NCI-H460 (cell line): ENCODE measurements at regions not wholly inside any gene's neighbourhood (a gene's known extent, or its start where the extent isn't known, plus 50 kb on each side); places are given as distances from the start of the nearest gene placed in this dataset.

ENCODE experiments used
- DNase-seq: peaks from one replicate; pipeline ENCODE4 v3.0.0-alpha.2; 2016; ENCODE audit warnings: low read depth; ENCODE audit errors: extremely low read depth

DNA sequence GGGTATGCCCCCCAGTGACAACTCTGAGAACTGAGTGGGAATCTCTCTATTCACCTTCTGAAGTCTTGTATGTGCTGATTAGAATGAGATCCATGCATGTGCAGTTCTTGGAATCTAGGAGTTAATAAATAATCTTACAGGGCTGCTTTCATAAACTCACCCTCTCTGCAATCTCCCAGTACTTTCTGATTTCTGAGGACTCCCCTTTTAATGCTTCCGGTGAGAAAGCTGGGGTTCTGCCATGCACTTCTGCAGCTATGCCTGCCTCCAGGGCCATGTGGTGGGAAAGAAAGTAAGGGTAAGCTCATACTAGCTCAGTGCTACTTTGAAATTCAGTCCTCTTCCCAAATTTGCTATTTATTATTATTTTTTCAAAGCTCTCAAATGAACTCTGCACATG is 432.9 kb downstream of the MTX2 start:
- no peak for DNase-seq

DNA sequence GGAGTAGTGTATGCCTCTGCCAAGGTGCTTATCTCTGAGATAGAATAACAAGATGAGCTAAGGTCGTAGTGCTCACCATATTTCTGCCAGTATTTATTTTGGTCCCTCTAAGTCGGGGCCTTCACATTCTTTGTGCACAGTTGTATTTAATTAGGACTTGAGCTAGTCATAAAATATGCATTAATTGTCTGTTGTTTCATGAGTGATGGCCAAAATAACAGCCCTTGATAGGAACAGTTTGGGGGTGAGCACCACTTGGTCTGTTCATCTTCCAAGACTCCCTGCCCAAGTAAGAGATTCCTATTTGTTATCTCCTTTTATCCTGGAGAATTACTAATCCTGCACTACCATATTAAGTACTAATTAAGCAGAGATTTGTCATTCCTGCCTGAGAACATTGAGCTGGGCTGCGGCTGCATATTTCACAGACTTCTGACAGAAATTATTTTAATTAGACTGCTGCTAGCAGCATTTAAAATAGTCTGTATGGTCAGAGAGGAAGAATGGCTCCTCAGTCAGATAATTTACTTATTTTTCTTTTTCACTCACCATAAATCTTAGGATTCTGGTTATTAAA is 435.1 kb downstream of the MTX2 start:
- DNase-seq = no peak

DNA sequence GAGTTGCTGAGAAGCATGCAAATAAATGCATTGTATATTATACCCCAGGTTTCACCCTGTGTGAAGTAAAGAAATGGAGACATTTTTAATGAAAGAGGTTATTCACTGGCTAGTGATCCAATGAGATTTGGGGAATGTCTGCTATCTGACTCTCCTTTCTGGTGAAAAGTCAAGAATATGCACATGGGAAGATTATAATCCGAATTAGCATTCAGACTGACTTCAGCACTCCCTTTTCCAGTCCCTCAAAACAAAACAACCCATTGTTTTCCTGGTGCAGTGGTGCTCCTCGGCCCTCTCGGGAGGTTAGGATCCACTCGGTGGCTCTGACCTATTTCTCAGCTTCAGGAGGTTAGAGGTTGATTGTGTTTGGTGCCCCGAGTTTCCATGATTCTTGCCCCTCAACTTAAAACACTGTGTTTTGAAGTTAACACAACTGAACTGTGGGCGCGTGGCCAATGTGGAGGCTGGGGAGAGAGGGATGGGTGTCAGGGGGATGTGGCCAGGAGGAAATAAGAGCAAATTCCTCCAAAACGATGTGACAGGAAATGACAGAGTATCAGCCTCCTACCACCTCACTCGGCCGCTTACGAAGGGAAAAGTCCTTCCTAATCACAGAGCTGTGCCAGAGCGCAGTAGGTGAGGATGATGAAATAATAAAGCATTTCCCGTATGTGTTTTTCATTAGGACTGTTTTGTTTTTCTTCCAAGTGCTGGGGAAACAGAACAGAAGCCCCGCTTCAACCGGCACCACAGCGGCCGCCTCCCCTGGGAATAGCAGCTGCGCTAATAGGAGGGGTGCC is 440.1 kb downstream of the MTX2 start:
- no peak for DNase-seq

DNA sequence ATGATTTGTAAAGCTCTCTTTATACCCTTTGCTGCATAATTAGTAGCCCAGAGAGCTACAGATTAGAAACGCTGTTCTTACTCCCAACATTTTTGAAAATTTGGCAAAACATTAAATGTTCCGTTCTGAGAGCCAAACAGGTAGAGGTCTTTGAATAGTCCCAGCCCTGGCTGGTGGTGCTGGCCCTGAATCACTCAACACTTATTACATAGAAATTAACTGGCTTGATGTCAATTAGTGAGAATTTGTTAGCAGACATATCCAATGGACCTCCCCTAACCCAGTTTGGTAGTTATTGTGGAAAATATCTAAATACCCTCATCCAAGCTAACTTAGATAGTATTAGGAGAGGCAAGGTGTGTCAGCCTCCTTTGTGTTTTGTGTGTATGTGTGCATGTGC is 440.7 kb downstream of the MTX2 start:
- no peak for DNase-seq

DNA sequence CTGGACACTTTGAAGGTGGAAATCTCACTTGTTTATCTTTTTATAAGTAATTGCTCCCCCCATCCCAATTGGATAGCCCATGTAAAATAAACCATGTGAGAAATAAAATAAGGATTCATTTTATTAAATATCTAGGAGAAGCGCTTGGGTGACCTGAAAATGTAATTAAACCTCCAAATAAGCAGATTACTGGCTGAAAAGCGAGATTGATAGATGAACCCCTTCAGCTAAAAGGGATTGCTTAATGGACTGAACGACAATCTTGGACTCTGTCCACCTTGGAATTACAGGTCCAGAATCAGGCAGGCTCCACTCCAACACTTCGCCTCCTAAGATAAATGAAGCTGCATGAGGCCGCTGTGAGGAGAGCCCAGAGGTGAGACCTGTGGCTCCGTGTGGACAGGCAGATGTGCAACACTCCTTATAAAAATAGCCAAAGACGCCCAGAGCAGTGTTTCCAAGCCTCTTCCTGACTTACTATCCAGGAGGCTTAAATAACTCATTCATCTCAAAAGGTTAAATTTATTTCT is 441.5 kb downstream of the MTX2 start:
- DNase-seq = no peak

DNA sequence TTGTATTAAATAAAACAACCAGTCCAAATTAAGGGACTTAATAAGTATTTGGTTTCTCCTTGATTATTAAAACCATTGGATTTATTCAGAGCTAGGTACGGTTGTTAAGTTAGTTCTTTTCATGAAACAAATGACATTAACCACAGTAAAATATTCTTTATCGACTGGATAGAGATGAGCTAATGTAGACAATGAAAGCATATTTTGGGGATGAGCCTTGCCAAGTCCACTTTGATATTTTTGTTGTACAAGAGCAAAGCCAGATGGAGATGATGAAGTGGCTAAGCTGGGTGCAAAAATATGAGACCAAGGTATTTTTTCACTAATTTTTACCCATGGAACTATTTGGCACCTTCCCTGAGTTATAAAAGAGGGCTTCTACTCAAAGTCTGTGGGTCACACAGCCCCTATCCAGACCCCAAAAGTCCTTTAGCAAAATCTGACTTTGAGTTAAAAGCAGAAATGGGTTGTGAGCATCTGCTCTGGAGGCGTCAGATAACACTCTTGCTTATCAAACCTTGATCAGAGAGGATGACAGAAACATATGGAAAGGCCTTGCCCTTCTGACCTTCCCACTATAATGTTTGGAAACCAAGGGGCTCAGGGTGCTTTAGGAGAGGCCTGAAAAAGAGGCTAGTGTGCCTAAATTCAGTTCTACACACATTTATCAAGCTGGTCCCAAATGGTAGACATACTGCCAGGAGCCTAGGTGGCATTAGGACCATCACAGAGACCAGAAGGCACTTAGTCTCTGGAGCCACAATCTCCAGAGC is 456.8 kb downstream of the MTX2 start:
- DNase-seq = no peak

DNA sequence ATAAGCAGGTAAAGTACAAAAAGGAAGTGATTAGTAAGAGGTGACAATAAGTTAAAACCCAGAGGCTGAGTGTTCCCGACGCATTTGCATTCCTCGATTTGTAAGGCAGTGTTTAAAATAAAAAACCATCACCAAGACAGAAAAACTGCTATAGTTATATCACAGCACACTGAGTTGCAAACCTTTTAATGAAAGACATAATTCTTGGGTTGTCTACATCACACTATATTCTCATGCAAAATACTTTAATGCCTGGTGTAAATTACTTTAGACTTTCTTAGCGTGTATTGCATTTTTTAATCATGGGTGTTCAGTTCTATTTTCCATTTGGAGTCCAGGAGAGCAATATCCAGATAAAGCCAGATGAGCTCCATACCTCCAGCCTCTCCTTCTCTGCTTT is 458.5 kb downstream of the MTX2 start:
- no peak for DNase-seq

DNA sequence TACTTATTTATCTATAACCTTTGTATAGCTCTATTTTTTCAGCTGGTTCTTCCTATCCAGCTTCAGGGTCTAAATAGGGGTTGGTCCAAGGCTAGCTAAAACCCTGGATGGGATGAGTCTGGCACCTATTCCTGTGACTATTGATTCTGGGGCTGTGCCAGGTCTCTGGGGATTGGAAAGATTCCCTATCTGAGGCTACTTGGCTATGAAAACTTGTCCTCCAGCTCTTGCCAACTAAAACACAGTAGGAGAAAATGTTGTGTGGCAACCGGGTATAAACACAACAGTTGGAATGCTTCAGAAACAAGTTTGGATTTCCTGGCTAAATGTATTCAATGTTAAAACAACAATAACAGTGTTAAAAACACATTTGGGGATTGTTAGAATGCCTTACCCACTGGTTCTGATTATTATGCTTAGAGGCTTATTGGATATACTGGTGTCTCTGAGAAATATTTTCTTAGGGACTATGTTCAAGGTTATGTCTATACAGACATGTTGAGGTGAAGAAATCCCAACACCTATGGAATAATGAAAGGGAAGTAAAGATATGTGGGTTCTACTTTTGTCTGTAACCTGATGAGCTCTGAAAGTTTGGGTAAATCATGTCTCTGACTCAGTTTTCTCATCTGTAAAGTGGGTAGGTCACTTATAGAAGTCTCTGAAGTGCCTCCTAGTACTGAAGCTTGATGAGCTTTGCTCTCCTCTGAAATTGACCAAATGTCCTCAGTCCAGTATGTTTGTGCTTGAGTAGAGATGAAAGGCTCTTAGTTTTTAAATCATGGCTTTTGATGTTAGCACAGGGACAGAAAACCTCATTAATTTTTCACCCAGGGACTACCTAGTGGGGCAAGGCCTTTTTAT is 460.7 kb downstream of the MTX2 start:
- no peak for DNase-seq

DNA sequence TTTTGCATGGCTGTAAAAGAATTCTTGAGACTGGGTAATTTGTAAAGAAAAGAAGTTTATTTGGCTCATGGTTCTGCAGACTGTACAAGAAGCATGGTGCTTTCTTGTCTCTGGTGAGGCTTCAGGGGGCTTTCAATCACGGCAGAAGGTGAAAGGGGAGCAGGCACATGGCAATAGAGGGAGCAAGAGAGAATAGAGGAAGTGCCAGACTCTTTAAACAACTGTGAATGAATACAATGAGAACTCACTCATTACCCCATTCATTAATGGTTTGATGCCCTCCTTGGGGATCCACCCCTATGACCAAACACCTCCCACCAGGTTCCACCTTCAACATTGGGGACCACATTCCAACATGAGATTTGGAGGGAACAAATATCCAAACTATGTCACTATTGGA is 463.5 kb downstream of the MTX2 start:
- no peak for DNase-seq

DNA sequence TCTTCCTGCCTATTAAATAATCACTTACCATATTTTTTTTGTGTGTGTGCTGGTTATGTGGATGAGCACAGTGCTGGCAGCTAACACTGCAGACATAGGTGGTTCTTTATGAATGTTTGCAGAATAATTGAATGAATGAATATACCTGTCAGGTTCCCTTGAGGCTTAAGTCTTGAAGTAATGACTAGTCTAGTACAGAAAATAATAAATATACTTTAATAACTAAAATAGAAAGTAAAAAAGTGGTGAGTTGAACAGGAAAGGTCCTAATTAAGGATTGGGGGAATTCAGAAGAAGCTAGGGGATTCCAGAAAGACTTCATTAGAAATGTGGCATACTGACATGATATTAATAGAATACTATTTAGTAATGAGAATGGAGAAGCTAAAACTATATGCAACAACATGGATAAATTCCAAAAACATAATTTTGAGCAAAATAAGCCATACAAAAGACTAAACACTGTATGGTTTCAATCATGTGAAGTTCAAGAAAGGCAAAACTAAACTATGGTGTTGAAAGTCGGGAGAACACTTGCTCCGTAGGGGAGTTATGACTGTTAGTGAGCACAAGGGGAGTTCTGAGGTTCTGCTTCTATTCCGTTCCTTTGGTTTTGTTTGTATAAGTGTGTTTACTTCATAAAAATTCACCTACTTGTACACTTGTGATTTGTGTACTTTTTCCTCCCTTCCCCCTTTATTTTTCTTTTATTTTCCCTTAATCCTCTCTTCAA is 464.6 kb downstream of the MTX2 start:
- DNase-seq = no peak

DNA sequence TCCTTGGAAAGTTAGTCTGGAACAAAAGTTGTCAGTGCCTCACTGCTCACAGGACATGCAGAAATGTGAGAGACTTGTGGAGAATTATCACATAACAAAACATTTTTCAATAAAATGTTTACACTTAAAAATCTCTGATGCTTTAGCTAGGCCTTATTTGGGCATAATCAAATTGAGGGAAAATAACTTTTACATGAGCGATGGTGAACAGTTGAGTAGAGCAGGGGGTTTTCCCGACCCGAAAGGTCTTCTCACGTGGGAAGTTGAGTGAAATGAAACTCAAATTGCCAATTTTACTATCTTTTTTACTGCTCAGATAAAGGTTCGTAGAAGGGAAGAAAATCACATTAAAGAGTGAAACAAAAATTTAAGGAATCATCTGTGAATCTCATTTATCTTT is 465.6 kb downstream of the MTX2 start:
- no peak for DNase-seq

DNA sequence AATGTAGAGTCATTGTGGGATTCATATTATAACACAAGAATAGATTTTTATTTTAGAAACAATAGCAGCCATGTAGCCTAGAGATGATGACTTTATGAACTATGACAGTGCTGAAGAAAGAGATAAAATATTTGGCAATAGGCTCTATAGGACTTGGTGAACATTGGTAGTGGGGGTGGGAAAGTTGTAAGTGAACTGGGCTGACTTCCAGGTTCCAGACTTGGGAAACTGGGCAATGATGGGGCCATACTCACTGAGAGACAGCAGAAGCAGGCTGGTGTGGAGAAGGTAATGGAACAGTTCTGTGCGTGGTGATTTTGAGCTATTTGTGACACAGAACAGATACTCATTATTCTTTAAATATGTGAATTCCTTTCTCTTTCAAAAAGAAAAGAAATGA is 470.3 kb upstream of the HNRNPA3 start:
- DNase-seq = no peak

DNA sequence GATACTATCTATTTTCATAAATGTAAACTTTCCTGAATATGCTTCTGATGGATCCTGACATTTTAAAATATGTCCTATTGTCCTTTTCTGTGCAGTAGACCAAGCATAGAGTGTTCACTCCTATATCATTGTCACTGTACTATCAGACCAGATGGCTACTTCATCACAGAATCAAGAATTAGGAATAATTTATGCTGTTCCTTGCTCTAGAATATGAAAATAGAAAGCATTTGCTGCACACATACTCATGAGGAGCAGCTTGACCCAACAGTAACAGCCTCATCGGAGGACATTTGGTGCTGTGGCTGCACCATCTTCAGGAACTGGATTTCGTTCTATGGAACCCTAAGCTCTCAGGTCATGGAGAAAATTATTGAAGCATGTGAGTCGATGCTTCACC is 468.9 kb upstream of the HNRNPA3 start:
- no peak for DNase-seq

DNA sequence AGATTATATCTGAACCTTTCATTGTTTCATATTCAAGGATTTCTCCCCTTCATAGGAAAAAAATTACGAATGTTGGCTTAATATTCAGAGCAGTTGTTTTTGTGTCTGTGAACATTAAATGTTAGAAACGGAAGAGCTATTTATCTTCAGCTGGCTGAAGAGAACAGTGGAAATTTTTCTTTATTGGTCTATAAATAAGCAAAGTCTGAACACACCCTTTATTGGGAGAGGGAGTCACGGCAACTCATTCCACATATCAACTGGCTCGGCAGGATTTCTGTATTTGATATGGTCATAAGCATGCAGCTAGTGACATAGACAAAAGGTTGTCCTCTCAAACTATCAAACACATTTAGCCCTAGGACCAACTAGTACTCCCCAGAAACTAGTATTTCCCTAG is 468.4 kb upstream of the HNRNPA3 start:
- no peak for DNase-seq

DNA sequence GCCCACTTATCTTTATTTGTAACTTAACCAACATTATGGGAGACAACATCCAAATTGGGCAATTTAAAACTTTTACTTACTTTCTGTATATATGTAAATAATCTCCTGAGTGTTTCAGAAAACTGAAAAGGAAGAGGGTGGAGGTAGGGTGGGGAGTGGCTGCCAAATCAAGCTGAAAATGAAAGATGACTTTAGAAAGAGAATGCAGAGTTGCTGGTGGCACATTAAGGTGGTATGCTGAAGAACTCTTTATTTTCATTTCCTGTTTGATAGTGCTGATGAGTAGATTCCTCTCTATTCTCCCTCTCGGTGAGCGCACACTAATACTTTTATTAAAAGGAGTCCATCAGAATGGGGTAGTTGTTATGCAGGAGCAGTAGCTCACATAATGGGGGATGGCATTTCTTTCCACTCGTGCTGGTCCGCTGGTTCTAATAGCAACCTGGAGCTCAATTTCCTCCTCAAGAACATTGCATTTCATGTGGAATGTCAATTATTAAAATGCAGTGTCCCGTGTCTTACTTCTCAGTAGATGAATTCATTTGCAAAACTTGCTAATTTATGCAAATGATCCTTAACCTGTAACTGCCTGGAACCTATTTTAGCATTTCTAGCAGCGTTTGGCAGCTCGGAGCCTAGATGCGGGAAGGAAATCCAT is 466.9 kb upstream of the HNRNPA3 start:
- no peak for DNase-seq

DNA sequence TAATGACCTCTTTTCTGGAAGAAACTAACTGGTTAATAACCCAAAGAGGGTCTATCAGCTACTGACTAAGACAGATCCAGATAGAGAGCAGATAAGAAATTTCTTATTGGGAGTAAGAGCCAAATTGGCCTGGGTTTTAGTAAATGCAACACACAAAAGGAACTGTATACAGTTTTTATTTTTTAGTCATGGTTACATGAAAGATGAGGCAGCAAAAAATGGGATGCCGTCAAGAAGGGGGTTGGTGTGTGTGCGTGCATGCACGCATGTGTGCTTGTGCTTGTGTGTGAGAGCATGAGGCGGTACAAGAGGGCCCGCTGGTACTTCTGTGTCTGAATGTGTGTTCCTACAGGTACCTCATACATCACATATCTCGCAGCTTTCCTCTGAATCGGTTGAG is 466.2 kb upstream of the HNRNPA3 start:
- no peak for DNase-seq

DNA sequence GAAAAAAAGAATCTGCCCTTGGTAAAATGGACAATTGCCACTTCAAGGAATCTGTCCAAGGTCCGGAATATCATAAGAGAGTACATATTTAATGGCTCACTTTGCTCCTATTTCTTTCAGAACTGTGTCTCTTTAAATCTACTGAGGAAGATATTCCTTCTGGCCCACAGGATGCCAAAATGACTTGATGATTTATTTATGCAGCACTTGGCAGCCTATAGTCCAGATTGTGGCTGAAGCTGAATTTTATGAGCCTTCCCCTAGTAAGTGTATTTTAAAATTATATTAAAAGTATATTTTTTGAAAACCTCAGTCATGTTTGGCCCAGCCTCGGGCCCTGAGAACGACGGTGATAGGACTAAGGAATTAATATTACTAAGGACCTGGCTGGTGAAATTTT is 465.1 kb upstream of the HNRNPA3 start:
- DNase-seq = no peak

DNA sequence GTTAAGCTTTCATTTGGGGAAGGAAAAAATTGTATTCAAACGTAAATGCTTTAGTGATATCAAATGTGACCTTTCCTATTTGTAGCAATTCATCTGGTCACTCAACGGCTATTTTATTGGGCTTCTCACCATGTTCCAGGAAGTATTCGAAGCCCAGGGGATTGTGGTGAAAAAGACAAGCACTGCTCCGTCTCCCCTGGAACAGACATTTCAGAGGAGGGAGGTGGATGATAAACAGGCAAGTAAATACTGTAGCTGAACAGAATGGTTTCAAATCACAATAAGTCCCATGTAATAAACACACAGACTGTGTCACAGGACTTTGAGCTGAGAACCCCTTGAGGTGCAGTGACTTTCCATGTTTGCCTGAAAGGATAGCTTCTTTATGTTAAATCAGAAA is 464.7 kb upstream of the HNRNPA3 start:
- no peak for DNase-seq

DNA sequence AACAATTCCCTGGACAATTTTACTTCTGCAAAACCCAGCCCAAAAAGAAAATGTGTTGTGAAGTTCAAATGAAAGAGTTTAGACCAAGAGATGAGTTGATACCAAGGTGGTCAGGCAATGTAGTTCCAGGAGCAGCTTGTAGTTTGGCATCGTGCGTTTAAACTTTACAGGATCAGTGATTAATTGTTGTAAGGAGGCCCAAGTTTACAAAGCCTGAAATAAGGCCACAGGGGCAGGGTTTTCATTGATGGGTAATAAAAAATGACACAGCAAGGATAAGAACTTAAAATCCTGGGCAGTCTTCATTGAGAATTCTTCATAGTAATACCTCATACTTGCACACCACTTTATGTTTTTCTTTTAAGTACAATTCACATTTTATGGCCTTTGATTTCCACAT is 463.9 kb upstream of the HNRNPA3 start:
- no peak for DNase-seq
